ENCODE measurements at regions not wholly inside any gene's neighbourhood (a gene's known extent, or its start where the extent isn't known, plus 50 kb on each side); places are given as distances from the start of the nearest gene placed in this dataset.

DNA sequence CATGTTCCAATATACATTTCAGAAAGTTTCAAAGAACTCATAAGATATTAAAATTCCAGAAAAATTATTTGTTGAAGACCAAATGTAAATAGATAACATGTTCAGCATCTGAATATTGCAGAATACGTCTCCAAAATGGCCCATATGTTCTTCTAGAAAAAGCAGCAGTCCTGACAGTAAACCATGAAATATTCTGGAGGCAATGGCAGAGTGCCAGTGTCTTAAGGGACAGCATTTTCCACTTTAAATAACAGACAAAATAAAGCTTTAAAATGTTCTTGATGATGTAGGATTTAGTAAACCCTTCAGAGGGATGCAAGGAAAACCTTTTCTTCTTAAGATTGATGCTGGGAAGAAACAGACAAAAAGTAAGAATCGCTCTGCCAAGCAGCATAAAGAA is 721.0 kb downstream of the NR2F1-AS1 start:
- Histone ChIP-seq H3K4me3 (no peak overlapping the region), H3K27ac (ENCODE audit: low read depth) (no peak overlapping the region), H2AFZ (no peak overlapping the region), H3K9me2 (ENCODE audit: insufficient read depth) (no peaks in the 10 kb centered on the region), H4K20me1 (replicated peaks; ENCODE audit: insufficient read depth) (no peaks in the 10 kb centered on the region), H3K4me1 (ENCODE audit: insufficient read depth) (no peaks in the 10 kb centered on the region), H3K27me3 (ENCODE audit: insufficient read depth) (no peaks in the 10 kb centered on the region), H3K79me2 (replicated peaks; ENCODE audit: insufficient read depth) (no peaks in the 10 kb centered on the region), H3F3A (replicated peaks; ENCODE audit: low read depth) (no peaks in the 10 kb centered on the region), H3K4me2 (no peak overlapping the region), H3K36me3 (ENCODE audit: insufficient read depth) (no peaks in the 10 kb centered on the region)
- TF ChIP-seq STAT1 (IDR thresholded peaks at IDR 0.05; ENCODE audit: unreplicated experiment) (no peak), ZNF114 (CRISPR knock-in tag; IDR thresholded peaks at IDR 0.05) (no peak), EZH2 (IDR thresholded peaks at IDR 0.05; ENCODE audit: low read depth, unreplicated experiment) (no peak), NANOG (IDR thresholded peaks at IDR 0.05; ENCODE audit: borderline replicate concordance) (no peak), ZNF331 (CRISPR knock-in tag; IDR thresholded peaks at IDR 0.05; ENCODE audit: low read depth) (no peak), EZH2phosphoT487 (IDR thresholded peaks at IDR 0.05; ENCODE audit: unreplicated experiment) (no peak), POLR2AphosphoS5 (IDR thresholded peaks at IDR 0.05; ENCODE audit: low read depth) (no peak), JUNB (IDR thresholded peaks at IDR 0.05; ENCODE audit: unreplicated experiment) (no peak), CREB1 (CRISPR knock-in tag; IDR thresholded peaks at IDR 0.05; ENCODE audit: low read depth) (no peak)
- TF ChIP-seq, protein P1, sequence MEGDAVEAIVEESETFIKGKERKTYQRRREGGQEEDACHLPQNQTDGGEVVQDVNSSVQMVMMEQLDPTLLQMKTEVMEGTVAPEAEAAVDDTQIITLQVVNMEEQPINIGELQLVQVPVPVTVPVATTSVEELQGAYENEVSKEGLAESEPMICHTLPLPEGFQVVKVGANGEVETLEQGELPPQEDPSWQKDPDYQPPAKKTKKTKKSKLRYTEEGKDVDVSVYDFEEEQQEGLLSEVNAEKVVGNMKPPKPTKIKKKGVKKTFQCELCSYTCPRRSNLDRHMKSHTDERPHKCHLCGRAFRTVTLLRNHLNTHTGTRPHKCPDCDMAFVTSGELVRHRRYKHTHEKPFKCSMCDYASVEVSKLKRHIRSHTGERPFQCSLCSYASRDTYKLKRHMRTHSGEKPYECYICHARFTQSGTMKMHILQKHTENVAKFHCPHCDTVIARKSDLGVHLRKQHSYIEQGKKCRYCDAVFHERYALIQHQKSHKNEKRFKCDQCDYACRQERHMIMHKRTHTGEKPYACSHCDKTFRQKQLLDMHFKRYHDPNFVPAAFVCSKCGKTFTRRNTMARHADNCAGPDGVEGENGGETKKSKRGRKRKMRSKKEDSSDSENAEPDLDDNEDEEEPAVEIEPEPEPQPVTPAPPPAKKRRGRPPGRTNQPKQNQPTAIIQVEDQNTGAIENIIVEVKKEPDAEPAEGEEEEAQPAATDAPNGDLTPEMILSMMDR (conservative IDR thresholded peaks at IDR 0.05; ENCODE audit: low read depth in 2 of 2), result no peak
- TF ChIP-seq, protein P2, sequence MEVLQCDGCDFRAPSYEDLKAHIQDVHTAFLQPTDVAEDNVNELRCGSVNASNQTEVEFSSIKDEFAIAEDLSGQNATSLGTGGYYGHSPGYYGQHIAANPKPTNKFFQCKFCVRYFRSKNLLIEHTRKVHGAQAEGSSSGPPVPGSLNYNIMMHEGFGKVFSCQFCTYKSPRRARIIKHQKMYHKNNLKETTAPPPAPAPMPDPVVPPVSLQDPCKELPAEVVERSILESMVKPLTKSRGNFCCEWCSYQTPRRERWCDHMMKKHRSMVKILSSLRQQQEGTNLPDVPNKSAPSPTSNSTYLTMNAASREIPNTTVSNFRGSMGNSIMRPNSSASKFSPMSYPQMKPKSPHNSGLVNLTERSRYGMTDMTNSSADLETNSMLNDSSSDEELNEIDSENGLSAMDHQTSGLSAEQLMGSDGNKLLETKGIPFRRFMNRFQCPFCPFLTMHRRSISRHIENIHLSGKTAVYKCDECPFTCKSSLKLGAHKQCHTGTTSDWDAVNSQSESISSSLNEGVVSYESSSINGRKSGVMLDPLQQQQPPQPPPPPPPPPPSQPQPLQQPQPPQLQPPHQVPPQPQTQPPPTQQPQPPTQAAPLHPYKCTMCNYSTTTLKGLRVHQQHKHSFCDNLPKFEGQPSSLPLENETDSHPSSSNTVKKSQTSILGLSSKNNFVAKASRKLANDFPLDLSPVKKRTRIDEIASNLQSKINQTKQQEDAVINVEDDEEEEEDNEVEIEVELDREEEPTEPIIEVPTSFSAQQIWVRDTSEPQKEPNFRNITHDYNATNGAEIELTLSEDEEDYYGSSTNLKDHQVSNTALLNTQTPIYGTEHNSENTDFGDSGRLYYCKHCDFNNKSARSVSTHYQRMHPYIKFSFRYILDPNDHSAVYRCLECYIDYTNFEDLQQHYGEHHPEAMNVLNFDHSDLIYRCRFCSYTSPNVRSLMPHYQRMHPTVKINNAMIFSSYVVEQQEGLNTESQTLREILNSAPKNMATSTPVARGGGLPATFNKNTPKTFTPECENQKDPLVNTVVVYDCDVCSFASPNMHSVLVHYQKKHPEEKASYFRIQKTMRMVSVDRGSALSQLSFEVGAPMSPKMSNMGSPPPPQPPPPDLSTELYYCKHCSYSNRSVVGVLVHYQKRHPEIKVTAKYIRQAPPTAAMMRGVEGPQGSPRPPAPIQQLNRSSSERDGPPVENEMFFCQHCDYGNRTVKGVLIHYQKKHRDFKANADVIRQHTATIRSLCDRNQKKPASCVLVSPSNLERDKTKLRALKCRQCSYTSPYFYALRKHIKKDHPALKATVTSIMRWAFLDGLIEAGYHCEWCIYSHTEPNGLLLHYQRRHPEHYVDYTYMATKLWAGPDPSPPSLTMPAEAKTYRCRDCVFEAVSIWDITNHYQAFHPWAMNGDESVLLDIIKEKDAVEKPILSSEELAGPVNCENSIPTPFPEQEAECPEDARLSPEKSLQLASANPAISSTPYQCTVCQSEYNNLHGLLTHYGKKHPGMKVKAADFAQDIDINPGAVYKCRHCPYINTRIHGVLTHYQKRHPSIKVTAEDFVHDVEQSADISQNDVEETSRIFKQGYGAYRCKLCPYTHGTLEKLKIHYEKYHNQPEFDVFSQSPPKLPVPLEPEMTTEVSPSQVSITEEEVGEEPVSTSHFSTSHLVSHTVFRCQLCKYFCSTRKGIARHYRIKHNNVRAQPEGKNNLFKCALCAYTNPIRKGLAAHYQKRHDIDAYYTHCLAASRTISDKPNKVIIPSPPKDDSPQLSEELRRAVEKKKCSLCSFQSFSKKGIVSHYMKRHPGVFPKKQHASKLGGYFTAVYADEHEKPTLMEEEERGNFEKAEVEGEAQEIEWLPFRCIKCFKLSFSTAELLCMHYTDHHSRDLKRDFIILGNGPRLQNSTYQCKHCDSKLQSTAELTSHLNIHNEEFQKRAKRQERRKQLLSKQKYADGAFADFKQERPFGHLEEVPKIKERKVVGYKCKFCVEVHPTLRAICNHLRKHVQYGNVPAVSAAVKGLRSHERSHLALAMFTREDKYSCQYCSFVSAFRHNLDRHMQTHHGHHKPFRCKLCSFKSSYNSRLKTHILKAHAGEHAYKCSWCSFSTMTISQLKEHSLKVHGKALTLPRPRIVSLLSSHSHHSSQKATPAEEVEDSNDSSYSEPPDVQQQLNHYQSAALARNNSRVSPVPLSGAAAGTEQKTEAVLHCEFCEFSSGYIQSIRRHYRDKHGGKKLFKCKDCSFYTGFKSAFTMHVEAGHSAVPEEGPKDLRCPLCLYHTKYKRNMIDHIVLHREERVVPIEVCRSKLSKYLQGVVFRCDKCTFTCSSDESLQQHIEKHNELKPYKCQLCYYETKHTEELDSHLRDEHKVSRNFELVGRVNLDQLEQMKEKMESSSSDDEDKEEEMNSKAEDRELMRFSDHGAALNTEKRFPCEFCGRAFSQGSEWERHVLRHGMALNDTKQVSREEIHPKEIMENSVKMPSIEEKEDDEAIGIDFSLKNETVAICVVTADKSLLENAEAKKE (CRISPR knock-in tag; IDR thresholded peaks at IDR 0.05), result no peak
- TF ChIP-seq, protein P3, sequence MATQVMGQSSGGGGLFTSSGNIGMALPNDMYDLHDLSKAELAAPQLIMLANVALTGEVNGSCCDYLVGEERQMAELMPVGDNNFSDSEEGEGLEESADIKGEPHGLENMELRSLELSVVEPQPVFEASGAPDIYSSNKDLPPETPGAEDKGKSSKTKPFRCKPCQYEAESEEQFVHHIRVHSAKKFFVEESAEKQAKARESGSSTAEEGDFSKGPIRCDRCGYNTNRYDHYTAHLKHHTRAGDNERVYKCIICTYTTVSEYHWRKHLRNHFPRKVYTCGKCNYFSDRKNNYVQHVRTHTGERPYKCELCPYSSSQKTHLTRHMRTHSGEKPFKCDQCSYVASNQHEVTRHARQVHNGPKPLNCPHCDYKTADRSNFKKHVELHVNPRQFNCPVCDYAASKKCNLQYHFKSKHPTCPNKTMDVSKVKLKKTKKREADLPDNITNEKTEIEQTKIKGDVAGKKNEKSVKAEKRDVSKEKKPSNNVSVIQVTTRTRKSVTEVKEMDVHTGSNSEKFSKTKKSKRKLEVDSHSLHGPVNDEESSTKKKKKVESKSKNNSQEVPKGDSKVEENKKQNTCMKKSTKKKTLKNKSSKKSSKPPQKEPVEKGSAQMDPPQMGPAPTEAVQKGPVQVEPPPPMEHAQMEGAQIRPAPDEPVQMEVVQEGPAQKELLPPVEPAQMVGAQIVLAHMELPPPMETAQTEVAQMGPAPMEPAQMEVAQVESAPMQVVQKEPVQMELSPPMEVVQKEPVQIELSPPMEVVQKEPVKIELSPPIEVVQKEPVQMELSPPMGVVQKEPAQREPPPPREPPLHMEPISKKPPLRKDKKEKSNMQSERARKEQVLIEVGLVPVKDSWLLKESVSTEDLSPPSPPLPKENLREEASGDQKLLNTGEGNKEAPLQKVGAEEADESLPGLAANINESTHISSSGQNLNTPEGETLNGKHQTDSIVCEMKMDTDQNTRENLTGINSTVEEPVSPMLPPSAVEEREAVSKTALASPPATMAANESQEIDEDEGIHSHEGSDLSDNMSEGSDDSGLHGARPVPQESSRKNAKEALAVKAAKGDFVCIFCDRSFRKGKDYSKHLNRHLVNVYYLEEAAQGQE (IDR thresholded peaks at IDR 0.05; ENCODE audit: unreplicated experiment), result no peak
- TF ChIP-seq, protein P4, sequence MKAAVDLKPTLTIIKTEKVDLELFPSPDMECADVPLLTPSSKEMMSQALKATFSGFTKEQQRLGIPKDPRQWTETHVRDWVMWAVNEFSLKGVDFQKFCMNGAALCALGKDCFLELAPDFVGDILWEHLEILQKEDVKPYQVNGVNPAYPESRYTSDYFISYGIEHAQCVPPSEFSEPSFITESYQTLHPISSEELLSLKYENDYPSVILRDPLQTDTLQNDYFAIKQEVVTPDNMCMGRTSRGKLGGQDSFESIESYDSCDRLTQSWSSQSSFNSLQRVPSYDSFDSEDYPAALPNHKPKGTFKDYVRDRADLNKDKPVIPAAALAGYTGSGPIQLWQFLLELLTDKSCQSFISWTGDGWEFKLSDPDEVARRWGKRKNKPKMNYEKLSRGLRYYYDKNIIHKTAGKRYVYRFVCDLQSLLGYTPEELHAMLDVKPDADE (IDR thresholded peaks at IDR 0.05), result no peak
- no peak overlapping the region for H3K4me3 Mint-ChIP-seq
- H3K27me3 Mint-ChIP-seq (ENCODE audit: insufficient read depth, low read depth, poor library complexity), result no peaks in the 10 kb centered on the region
- no peak for ATAC-seq
- no peaks in the 10 kb centered on the region for H3K9me3 Mint-ChIP-seq
- no peaks in the 10 kb centered on the region for H3K4me1 Mint-ChIP-seq
- H3K27ac Mint-ChIP-seq, result no peak overlapping the region
- H3K36me3 Mint-ChIP-seq (ENCODE audit: low read depth), result no peaks in the 10 kb centered on the region
- no peak for DNase-seq (ENCODE audit: low spot score)

Data from GM23338 (cell line).